NOMO-1 (cell line): ENCODE measurements at regions not wholly inside any gene's neighbourhood (a gene's known extent, or its start where the extent isn't known, plus 50 kb on each side); places are given as distances from the start of the nearest gene placed in this dataset.
"Not testable (repeated sequence)": the region's sequence is repeated elsewhere in the genome, so short reads cannot be mapped to it uniquely, and the experiment has no call there.

Experiments
- DNase-seq, 2 experiments: peaks; one replicate each; lab custom pipeline; 2025; ENCODE audit not compliant: unreplicated experiment in 2 of 2; lab: John Stamatoyannopoulos, UW

GRCh38 chr3:17848102-17848501 is 105.7 kb upstream of the TBC1D5 start:
- DNase-seq, result no peak

DNA sequence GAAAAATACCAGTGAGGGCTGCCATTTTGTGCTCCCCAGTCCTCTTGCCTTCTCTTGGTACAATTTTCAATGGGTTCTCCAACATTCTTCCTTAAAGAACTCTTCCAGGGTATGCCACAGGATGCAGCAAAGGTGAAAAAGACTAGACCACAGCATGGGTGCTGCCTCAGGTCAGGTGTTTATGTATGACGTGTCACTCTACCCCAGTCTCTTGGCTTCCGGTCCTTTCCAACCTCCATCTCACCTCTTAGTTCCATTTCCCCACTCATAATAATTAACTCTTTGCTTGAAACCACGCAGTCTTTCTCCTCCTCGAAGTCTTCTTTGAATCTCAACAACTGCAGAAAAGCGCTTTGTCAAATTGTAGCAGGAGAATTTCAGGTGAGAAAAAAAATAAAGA is 104.7 kb upstream of the TBC1D5 start:
- DNase-seq, result no peak

- no peak for DNase-seq
These were observed 104.0 kb upstream of the TBC1D5 start for GRCh38 chr3:17846466-17846865.

- no peak for DNase-seq
These were observed 102.8 kb upstream of the TBC1D5 start for GRCh38 chr3:17845026-17845812.

- no peak for DNase-seq
These were observed 101.8 kb upstream of the TBC1D5 start for GRCh38 chr3:17844236-17844635.

DNA sequence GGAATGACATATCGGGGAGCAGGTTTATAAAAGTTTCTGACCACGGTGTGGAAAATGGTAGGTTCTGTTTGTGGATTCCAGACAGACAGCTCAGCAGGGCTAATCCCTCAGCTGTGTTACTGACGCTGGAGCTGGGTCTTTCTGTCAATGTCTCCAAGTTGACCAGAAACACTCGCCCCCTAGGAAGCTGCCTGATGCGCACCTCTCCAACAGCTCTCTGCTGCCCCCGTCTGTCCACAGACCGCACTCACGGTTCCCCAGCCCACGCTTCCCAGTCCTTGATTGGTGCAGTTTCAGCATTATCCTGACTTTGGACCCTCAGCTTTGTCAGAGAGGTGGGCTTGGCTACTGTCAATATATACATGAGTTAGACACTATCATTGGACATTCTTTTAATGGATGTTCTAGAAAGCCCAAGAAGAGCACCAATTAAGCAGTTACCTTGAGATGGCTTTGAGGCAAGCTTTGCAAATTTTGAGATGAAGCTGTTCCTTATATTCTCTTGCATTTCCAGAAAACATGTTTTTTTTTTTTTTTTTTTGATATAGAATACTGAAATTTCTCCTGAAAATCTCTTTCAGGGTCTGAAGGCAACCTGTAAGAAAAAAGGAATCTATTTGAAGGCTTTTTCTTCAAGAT is 98.9 kb upstream of the TBC1D5 start:
- DNase-seq, result peak; percentile 34 to 59

DNA sequence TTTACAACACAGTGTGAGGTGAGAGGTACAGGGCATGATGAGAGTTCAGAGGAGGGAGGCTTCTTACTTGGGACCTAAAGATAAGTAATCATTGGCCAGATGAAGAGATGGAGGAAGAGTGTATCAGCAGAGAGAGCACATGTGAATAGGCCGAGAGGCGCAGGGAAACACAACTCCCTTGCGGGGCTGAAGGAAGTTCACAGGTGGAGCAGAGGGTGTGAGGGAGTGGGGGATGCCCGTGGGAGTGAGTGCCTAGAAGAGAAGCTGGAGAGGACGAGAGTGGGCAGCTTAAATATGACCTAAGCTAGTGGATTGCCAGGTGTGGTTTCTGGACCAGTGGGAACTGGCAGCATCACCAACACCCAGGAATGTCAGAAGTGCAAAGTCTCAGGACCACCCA is 98.2 kb upstream of the TBC1D5 start:
- no peak for DNase-seq

DNA sequence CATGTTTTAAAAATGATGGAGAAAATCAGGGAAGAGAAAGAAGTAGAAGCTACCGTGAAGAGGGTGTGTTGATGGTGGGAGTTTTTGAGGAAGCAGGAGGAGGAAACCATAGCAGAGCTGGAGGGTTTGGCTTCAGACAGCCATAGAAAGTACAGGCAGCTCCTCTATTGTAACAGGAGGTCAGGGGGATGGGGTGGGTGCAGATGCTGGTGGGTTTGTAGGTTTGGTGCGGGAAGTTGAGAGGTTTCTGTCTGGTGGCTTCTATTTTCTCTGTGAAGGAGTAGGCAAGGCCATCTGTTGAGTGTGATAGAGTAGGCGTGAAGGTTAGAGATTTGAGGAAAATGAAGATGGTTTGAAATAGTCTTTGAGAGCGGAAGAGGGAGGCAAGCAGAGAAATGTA is 97.7 kb upstream of the TBC1D5 start:
- DNase-seq, result no peak

DNA sequence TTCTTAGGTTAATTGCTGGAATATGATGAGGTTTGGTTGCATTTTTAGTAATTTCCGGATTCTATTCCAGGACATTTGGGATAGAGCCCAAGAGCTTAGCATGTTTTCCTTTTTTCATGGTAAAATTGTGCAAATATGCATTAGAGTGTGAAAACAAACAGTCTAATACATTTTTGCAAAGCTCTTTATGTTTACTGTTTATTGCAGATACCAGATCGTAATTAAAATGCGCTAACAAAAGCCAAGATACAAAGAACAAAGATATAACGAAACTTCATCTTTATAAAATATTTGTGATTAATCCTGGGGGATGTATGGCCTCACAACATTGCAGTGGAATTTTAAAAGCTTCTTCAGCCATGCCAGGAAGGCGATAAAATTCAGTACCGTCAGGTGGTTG is 94.5 kb upstream of the TBC1D5 start:
- DNase-seq, result no peak

DNA sequence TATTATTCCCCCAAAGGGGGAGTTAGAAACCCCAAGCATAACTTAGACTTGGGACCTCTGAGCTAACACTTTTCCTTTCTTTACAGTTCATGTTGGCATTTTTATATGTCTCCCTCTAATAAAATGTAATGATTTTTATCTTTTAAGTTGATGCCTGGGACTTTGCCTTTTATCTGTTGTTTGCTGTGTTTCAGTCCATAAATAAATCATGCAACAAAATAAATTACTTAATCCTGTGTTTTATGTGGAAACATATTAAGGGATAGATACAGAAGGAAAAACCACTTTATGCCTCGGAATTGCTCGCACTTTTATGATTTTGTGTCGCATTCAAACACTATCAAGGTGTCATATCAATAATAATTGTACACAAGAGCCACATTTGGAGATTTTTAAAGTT is 93.7 kb upstream of the TBC1D5 start:
- no peak for DNase-seq

DNA sequence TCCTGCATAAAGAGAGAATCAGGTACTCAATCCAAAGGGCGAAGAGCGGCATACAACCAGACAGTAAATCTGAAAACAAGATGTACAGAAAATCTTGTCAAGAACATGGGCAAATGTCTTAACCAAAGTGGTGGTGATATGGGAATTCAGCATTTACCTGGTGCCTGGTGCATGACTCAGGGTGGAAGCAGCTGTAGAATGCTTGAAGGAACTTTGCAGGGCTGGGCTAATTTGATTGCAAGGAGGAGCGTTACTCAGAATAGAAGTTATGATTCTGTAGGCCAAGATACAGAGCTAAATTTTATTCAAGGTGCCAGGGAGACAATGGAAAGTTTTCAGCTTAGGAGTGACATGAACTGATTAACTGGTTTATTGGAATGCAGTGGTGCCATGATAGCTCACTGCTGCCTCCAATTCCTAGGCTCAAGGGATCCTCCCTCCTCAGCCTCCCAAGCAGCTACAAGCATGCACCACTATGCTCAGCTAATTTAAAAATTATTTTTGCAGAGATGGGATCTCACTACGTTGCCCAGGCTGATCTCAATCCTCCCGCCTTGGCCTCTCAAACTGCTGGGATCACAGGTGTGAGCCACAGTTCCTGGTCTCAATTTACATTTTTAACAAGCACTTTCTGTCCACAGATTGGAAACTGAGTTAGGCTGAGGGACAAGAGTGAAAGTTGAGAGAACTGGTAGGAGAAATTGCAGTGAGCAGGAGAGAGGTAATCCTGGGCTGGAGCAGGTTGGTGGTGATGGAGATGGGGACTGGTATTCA is 91.5 kb upstream of the TBC1D5 start:
- DNase-seq, result no peak

DNA sequence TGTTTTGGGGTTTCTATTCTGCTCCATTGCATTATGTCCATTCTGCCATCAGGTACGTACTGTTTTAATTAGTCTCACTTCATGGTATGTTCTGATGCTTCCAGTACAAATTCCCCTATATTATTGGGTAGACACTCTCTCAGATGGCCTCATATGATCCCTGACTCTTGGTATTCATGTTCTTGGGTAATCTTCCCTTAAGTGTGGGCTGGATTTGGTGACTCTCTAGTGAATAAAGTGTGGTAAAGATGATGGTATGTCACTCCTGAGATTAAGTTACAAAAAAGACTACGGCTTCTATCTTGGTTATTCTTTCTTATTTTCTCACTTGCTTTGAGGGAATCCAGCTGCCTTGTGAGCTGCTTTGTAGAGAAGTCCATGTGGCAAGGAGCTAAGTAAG is 89.6 kb upstream of the TBC1D5 start:
- DNase-seq, result no peak

- no peak for DNase-seq
These were observed 88.9 kb upstream of the TBC1D5 start for GRCh38 chr3:17831366-17831765.

DNA sequence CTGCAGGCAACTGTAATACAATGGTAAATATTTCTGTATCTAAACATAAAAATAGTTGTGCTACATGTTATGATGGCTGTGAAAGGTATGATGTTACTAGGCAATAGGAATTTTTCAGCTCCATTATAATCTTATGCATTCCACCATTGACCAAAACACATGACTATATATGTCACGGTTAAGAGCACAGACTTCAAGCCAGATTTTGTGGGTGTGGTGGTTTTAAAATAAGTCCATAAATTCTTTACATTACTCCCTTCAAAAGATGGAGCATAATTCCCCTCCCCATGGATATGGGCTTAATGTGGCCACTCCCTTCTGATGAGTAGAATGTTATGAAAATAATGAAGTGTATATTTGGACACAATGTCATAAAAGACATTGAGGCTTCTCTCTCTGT is 88.4 kb upstream of the TBC1D5 start:
- no peak for DNase-seq

DNA sequence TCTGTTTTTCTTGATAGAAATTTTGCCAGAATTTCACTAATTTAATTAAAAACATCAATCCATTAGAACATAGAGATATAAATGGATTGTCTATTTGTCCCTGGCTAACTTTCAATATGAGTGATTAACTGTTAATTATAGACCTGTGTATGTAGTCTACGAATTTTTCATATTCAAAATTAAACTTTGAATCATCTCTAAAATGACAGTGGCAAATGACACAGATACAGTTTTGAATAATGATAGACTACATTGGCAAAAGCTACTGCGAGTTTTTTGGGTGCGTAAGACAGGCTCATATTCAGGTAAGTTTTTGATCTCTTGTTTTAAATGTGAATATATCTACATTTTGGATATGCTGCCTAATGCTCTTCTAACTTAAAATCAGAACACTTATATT is 86.0 kb upstream of the TBC1D5 start:
- no peak for DNase-seq

DNA sequence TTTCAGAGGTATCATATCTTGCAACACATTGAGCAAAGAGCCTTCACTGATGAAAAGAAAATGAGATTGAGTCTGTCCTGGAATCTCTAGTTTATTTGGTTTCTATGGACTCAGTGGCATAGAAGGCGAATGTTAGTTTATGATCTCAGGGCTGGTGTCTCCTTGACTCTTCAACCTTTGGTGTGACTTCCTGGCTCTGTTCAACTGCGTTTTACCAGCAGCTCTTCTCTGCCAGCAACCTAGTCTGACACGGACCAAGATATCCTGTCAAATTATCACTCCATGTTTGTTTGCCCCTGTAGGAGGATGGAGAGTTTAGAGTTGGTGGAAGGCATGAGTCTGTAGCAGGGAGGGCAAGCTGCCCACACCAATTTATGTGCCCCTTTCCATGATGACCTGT is 82.9 kb upstream of the TBC1D5 start:
- no peak for DNase-seq

DNA sequence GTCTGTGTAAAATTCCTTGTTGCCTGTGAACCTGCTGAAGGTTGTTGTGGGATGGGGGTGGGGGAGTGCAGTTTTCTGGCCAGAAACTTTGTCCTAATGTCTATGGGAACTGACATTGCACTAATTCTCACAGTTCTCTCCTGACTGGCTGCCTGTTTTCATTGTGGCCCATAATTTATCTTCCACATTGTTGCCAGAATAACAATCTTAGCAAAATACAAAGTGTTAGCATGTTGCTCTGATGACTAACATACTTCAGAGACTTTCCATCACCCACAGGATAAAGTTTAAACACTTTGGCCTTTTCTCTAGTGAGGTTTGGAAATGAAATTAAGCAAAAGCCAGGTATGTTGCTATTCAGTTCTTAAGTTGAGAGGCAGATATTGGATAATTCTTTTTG is 81.4 kb upstream of the TBC1D5 start:
- DNase-seq, result no peak

DNA sequence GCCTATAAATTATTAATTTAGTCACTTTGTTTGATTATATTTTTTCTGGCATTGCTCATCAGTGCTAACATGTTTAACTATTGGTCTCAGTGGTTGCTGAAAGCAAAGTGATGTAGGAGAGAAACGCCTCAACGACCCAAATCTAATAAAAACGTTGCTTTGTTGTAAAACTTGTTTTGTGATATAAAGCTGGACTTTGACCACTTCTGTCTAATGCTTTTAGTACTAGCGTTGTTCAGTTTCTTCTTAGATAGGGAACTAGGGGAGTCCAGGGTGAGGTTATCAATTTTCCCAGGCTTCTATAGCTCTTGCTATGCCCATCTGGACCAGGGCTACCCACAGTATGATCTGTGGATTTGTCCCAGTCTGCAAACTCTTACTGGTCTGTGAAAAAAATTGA is 80.6 kb upstream of the TBC1D5 start:
- no peak for DNase-seq

DNA sequence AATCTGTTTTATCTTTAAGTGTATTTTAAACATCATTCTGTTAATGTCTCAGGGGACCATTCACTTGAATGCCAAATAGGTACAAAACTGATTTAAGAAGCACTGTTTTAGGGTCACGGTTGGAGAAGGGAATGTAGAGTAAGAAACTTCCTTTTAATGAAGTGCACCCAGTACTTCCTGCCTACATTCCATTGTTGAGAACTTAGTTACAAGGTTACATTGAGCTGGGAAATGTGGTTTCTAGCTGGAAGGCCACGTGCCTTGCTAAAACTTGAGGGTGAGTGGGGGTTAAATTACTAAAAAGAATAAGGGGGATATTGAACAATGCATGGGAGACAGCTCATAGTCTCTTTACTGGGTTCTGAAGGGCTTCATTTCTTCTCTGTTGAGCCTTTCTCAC is 78.3 kb upstream of the TBC1D5 start:
- no peak for DNase-seq

DNA sequence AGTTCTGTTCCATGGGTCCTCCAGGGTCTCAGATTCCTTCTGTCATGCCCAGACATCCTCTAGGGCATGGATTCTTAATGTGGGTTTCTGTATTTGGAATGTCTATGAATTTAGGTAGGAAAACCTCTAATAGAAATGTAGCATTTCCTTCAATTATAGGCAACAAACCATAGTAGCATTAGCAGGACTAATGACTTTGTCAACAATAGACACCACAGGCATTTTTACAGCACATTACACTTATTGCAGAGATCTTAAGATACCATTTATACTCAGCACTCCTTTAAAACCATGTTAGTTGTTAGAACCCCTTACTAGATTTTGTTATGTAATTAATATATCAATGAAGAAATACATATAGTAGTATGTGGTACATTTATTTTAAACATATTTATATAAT is 77.8 kb upstream of the TBC1D5 start:
- no peak for DNase-seq

DNA sequence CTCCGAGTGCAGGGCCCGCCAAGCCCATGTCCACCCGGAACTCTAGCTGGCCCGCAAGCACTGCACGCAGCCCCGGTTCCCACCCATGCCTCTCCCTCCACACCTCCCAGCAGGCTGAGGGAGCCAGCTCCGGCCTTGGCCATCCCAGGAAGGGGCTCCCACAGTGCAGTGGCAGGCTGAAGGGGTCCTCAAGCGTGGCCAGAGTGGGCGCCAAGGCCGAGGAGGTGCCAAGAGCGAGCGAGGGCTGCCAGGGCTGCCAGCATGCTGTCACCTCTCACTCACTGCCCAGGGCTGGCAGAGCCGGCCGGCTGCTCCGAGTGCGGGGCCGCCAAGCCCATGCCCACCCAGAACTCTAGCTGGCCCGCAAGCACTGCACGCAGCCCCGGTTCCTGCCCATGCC is 75.5 kb upstream of the TBC1D5 start:
- DNase-seq, result not testable (repeated sequence)

- no peak for DNase-seq
These were observed 75.1 kb upstream of the TBC1D5 start for GRCh38 chr3:17817545-17817944.
